ENCODE measurements at regions not wholly inside any gene's neighbourhood (a gene's known extent, or its start where the extent isn't known, plus 50 kb on each side); places are given as distances from the start of the nearest gene placed in this dataset.

DNA sequence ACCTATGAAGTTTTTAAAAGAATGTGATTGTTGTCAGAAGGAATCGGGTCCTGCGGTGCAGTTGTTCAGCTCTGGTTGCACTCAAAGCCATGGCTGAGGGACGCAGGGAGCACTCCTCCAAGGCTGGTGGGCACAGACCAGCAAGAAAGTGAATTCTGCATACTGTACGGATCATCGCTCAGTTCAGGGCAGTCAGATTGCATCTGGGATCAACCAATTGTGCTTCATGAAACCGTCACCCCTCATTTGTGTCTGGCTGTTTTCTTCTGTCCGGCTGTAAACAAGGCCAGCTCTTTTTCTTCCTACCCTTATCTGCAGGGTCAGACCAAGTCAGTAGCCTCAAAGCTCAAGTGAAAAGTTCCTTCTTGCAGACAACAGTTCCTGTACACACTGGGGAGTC, 478.3 kb downstream of the TFAP2A start:
- no peak for ATAC-seq
- TF ChIP-seq, protein P1, sequence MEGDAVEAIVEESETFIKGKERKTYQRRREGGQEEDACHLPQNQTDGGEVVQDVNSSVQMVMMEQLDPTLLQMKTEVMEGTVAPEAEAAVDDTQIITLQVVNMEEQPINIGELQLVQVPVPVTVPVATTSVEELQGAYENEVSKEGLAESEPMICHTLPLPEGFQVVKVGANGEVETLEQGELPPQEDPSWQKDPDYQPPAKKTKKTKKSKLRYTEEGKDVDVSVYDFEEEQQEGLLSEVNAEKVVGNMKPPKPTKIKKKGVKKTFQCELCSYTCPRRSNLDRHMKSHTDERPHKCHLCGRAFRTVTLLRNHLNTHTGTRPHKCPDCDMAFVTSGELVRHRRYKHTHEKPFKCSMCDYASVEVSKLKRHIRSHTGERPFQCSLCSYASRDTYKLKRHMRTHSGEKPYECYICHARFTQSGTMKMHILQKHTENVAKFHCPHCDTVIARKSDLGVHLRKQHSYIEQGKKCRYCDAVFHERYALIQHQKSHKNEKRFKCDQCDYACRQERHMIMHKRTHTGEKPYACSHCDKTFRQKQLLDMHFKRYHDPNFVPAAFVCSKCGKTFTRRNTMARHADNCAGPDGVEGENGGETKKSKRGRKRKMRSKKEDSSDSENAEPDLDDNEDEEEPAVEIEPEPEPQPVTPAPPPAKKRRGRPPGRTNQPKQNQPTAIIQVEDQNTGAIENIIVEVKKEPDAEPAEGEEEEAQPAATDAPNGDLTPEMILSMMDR (IDR thresholded peaks at IDR 0.05) = no peak
- Histone ChIP-seq H3K9me3 (no peaks in the 10 kb centered on the region), H3K36me3 (no peaks in the 10 kb centered on the region), H3K4me1 (no peaks in the 10 kb centered on the region), H3K4me3 (no peak overlapping the region), H3K27me3 (ENCODE audit: low read depth) (no peaks in the 10 kb centered on the region), H3K27ac (no peak overlapping the region)
- intact Hi-C loops (cut with DNase I) = no loop called here
- DNase-seq = no peak

GRCh38 chr6:9933677-9934076, 481.2 kb downstream of the TFAP2A start:
- TF ChIP-seq, protein P1 (IDR thresholded peaks at IDR 0.05) = no peak
- intact Hi-C loops (cut with DNase I) = no loop called here
- Histone ChIP-seq H3K4me1 (no peaks in the 10 kb centered on the region), H3K9me3 (no peaks in the 10 kb centered on the region), H3K27me3 (ENCODE audit: low read depth) (no peaks in the 10 kb centered on the region), H3K27ac (no peak overlapping the region), H3K36me3 (no peaks in the 10 kb centered on the region), H3K4me3 (no peak overlapping the region)
- DNase-seq (no peak), ATAC-seq (no peak)

- DNase-seq (no peak), ATAC-seq (no peak)
- intact Hi-C loops (cut with DNase I) = no loop called here
- Histone ChIP-seq H3K36me3 (no peaks in the 10 kb centered on the region), H3K4me3 (no peak overlapping the region), H3K9me3 (peaks cover 3% of the 10 kb centered on the region), H3K4me1 (no peaks in the 10 kb centered on the region), H3K27me3 (ENCODE audit: low read depth) (no peaks in the 10 kb centered on the region), H3K27ac (no peak overlapping the region)
- TF ChIP-seq, protein P1 (IDR thresholded peaks at IDR 0.05) = no peak
Observed at GRCh38 chr6:9927275-9927674, 487.6 kb downstream of the TFAP2A start.

GRCh38 chr6:9924971-9925370, 489.9 kb downstream of the TFAP2A start:
- TF ChIP-seq, protein P1 (IDR thresholded peaks at IDR 0.05) = no peak
- DNase-seq (no peak), ATAC-seq (no peak)
- Histone ChIP-seq H3K9me3 (peaks cover 3% of the 10 kb centered on the region), H3K27ac (no peak overlapping the region), H3K27me3 (ENCODE audit: low read depth) (no peaks in the 10 kb centered on the region), H3K4me3 (no peak overlapping the region), H3K4me1 (no peaks in the 10 kb centered on the region), H3K36me3 (no peaks in the 10 kb centered on the region)
- intact Hi-C loops (cut with DNase I) = no loop called here

DNA sequence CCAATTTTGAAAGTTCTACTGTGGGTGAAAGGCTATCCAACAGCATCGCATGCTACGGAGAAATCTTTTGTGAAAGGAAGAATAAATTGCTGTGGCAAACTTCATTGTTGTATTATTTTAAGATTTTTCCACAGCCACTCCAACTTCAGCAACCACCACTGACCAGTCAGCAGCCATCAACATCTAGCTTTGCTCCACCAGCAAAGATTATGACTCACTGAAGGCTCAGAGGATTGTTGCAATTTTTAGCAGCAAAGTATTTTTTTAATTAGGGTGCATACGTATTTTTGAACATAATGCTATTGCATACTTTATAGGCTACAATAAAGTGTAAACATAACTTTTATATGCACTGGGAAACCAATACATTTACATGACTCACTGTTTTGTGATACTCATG, 493.5 kb downstream of the TFAP2A start:
- intact Hi-C loops (cut with DNase I) = no loop called here
- no peak overlapping the region for H3K27ac ChIP-seq
- ATAC-seq (no peak), DNase-seq (no peak)
- H3K4me3 ChIP-seq = no peak overlapping the region
- H3K36me3 ChIP-seq = no peaks in the 10 kb centered on the region
- H3K9me3 ChIP-seq = peaks cover 3% of the 10 kb centered on the region
- TF ChIP-seq, protein P1 (IDR thresholded peaks at IDR 0.05) = no peak
- no peaks in the 10 kb centered on the region for H3K4me1 ChIP-seq
- H3K27me3 ChIP-seq (ENCODE audit: low read depth) = no peaks in the 10 kb centered on the region

DNA sequence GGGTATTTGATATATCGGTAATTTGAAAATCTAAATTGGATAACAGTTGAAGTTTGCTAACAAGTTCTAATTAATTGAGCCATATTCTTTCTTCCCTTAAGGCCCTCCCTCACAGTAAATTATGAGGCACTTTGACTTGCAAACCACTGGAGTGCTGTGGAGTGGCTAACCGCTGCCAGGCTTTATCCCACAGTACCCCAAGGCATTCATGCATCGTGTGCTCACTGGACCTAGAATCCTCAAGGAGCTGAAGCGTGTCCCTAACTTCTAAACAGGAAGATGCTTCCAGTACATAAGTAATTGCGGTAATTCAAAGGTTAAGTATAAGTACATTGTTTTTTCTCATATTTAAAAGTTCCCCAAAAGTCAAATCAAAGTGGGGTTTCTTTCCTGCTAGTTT, 499.9 kb downstream of the TFAP2A start:
- no peak overlapping the region for H3K4me3 ChIP-seq
- H3K4me1 ChIP-seq = no peaks in the 10 kb centered on the region
- H3K36me3 ChIP-seq = no peaks in the 10 kb centered on the region
- TF ChIP-seq, protein P1 (IDR thresholded peaks at IDR 0.05) = no peak
- intact Hi-C loops (cut with DNase I) = no loop called here
- no peaks in the 10 kb centered on the region for H3K27me3 ChIP-seq (ENCODE audit: low read depth)
- H3K27ac ChIP-seq = no peak overlapping the region
- ATAC-seq = no peak
- H3K9me3 ChIP-seq = no peaks in the 10 kb centered on the region
- DNase-seq = no peak

Data from lower lobe of right lung (tissue), 2 donors.